ENCODE measurements at regions not wholly inside any gene's neighbourhood (a gene's known extent, or its start where the extent isn't known, plus 50 kb on each side); places are given as distances from the start of the nearest gene placed in this dataset.

DNA sequence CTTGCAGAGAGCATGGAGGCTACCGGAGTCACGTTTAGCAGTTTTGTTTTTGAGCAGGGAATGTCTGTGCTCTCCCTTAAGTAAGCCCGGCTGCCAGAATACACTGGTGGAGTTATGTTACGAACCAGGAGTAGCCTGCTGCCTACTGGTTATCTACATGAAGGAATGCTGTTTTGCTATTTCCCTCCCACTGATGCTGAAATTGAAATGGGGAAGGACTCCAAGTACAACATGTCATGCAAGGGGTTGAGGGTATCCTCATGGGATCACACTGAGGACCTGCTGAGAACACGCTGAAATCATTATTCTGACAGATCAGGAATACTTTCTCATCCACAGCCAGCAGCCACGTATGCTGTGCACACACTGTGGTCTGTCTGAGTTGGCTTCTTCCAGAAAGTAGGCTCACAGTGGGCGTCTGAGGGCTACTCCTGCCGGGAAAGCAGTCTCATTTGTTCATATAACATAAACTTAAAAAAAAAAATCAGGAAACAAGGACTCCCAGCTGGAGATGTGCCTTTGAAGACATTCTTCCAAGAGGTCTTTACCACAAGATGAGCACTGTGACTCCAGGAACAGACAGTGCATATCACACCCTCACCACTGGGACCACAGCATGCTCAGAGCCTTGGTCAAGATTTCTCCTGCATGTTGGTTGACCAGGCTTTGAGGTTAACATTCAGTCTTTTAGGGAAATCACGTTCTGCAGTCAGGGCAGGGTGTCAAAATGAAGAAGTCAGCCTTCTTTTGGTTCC is 300.4 kb upstream of the RASGRP1 start (continued):
- TF ChIP-seq SIN3A (IDR thresholded peaks at IDR 0.05; ENCODE audit: borderline replicate concordance, low read depth, low read length) = no peak
- no peak for TF ChIP-seq ZNF569 (CRISPR knock-in tag; IDR thresholded peaks at IDR 0.05; ENCODE audit: borderline replicate concordance)
- TF ChIP-seq FOXP1 (IDR thresholded peaks at IDR 0.05) = no peak
- no peak for TF ChIP-seq FOXP1 (CRISPR knock-in tag; IDR thresholded peaks at IDR 0.05)
- TF ChIP-seq ZNF335 (CRISPR knock-in tag; IDR thresholded peaks at IDR 0.05) = no peak
- TF ChIP-seq ZBTB1 (CRISPR knock-in tag; IDR thresholded peaks at IDR 0.05; ENCODE audit: borderline replicate concordance) = no peak
- TF ChIP-seq ARID2 (CRISPR knock-in tag; IDR thresholded peaks at IDR 0.05; ENCODE audit: borderline replicate concordance) = no peak
- TF ChIP-seq FLYWCH1 (CRISPR knock-in tag; IDR thresholded peaks at IDR 0.05) = no peak
- no peak for TF ChIP-seq ARNT2 (CRISPR knock-in tag; IDR thresholded peaks at IDR 0.05; ENCODE audit: low read depth)
- TF ChIP-seq RAD21 (CRISPR knock-in tag; IDR thresholded peaks at IDR 0.05) = no peak
- TF ChIP-seq, protein P1, sequence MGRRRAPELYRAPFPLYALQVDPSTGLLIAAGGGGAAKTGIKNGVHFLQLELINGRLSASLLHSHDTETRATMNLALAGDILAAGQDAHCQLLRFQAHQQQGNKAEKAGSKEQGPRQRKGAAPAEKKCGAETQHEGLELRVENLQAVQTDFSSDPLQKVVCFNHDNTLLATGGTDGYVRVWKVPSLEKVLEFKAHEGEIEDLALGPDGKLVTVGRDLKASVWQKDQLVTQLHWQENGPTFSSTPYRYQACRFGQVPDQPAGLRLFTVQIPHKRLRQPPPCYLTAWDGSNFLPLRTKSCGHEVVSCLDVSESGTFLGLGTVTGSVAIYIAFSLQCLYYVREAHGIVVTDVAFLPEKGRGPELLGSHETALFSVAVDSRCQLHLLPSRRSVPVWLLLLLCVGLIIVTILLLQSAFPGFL (CRISPR knock-in tag; IDR thresholded peaks at IDR 0.05) = no peak
- TF ChIP-seq, protein P2, sequence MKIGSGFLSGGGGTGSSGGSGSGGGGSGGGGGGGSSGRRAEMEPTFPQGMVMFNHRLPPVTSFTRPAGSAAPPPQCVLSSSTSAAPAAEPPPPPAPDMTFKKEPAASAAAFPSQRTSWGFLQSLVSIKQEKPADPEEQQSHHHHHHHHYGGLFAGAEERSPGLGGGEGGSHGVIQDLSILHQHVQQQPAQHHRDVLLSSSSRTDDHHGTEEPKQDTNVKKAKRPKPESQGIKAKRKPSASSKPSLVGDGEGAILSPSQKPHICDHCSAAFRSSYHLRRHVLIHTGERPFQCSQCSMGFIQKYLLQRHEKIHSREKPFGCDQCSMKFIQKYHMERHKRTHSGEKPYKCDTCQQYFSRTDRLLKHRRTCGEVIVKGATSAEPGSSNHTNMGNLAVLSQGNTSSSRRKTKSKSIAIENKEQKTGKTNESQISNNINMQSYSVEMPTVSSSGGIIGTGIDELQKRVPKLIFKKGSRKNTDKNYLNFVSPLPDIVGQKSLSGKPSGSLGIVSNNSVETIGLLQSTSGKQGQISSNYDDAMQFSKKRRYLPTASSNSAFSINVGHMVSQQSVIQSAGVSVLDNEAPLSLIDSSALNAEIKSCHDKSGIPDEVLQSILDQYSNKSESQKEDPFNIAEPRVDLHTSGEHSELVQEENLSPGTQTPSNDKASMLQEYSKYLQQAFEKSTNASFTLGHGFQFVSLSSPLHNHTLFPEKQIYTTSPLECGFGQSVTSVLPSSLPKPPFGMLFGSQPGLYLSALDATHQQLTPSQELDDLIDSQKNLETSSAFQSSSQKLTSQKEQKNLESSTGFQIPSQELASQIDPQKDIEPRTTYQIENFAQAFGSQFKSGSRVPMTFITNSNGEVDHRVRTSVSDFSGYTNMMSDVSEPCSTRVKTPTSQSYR (CRISPR knock-in tag; IDR thresholded peaks at IDR 0.05; ENCODE audit: borderline replicate concordance) = no peak
- TF ChIP-seq, protein P3, sequence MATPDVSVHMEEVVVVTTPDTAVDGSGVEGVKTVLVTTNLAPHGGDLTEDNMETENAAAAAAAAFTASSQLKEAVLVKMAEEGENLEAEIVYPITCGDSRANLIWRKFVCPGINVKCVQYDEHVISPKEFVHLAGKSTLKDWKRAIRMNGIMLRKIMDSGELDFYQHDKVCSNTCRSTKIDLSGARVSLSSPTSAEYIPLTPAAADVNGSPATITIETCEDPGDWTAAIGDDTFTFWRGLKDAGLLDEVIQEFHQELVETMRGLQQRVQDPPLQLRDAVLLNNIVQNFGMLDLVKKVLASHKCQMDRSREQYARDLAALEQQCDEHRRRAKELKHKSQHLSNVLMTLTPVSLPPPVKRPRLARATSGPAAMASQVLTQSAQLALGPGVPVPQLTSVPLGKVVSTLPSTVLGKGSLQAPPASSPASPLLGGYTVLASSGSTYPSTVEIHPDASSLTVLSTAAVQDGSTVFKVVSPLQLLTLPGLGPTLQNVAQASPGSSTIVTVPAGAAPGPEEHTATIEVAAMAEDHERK (CRISPR knock-in tag; IDR thresholded peaks at IDR 0.05; ENCODE audit: low read depth) = no peak
- TF ChIP-seq ZNF331 (CRISPR knock-in tag; IDR thresholded peaks at IDR 0.05) = no peak
- TF ChIP-seq ZNF296 (CRISPR knock-in tag; conservative IDR thresholded peaks at IDR 0.05) = no peak
